NCI-H128 (cell line): ENCODE measurements at regions not wholly inside any gene's neighbourhood (a gene's known extent, or its start where the extent isn't known, plus 50 kb on each side); places are given as distances from the start of the nearest gene placed in this dataset.
A peak's percentile ranks its signal among the peaks of the same experiment; 100 is the strongest.

Experiments
- DNase-seq: peaks from one replicate; lab custom pipeline; 2025; ENCODE audit not compliant: unreplicated experiment; lab: John Stamatoyannopoulos, UW

- DNase-seq, result no peak
Observed at GRCh38 chr14:100436745-100437406, 113.7 kb downstream of the SLC25A47 start.

- DNase-seq, result no peak
Observed at GRCh38 chr14:100438271-100438670, 115.1 kb downstream of the SLC25A47 start.

- no peak for DNase-seq
Observed at GRCh38 chr14:100438678-100439592, 115.8 kb downstream of the SLC25A47 start.

GRCh38 chr14:100439781-100440180 lies 116.6 kb downstream of the SLC25A47 start:
- no peak for DNase-seq

GRCh38 chr14:100440207-100440631 lies 117.1 kb downstream of the SLC25A47 start:
- DNase-seq, result peak; percentile 66

- DNase-seq, result no peak
Observed at GRCh38 chr14:100440758-100441203, 117.6 kb downstream of the SLC25A47 start.

- no peak for DNase-seq
Observed at GRCh38 chr14:100441271-100441947, 118.3 kb downstream of the SLC25A47 start.

- DNase-seq, result no peak
Observed at GRCh38 chr14:100442036-100442435, 118.9 kb downstream of the SLC25A47 start.

GRCh38 chr14:100442498-100443490 lies 119.7 kb downstream of the SLC25A47 start:
- no peak for DNase-seq

- DNase-seq, result no peak
Observed at GRCh38 chr14:100443603-100444002, 120.5 kb downstream of the SLC25A47 start.

- no peak for DNase-seq
Observed at GRCh38 chr14:100445436-100446088, 122.4 kb downstream of the SLC25A47 start.

GRCh38 chr14:100446572-100446971 lies 123.4 kb downstream of the SLC25A47 start:
- no peak for DNase-seq

- no peak for DNase-seq
Observed at GRCh38 chr14:100448376-100448775, 125.2 kb downstream of the SLC25A47 start.

GRCh38 chr14:100449225-100449987 lies 126.3 kb downstream of the SLC25A47 start:
- no peak for DNase-seq

GRCh38 chr14:100450049-100450448 lies 126.9 kb downstream of the SLC25A47 start:
- no peak for DNase-seq

GRCh38 chr14:100450736-100451135 lies 127.6 kb downstream of the SLC25A47 start:
- no peak for DNase-seq

- DNase-seq, result no peak
Observed at GRCh38 chr14:100451264-100451663, 128.1 kb downstream of the SLC25A47 start.

GRCh38 chr14:100453930-100454329 lies 130.8 kb downstream of the SLC25A47 start:
- no peak for DNase-seq

GRCh38 chr14:100454437-100454836 lies 131.3 kb downstream of the SLC25A47 start:
- no peak for DNase-seq
